ENCODE measurements at regions not wholly inside any gene's neighbourhood (a gene's known extent, or its start where the extent isn't known, plus 50 kb on each side); places are given as distances from the start of the nearest gene placed in this dataset.

- no peaks in the 10 kb centered on the region for H3K4me1 ChIP-seq
- H3K27ac ChIP-seq, result no peak overlapping the region
- no peaks in the 10 kb centered on the region for H3K36me3 ChIP-seq
- no peaks in the 10 kb centered on the region for H3K27me3 ChIP-seq
- TF ChIP-seq CTCF (IDR thresholded peaks at IDR 0.05) (no peak), POLR2AphosphoS5 (IDR thresholded peaks at IDR 0.05) (no peak), EP300 (IDR thresholded peaks at IDR 0.05) (no peak), POLR2A (IDR thresholded peaks at IDR 0.05) (no peak)
- 89% methylated on average over 8 of the region's 8 CpGs for WGBS
- DNase-seq (ENCODE audit: low spot score in 2 of 2), result no peak
- no peak overlapping the region for H3K4me3 ChIP-seq
- no peaks in the 10 kb centered on the region for H3K9me3 ChIP-seq
Observed at GRCh38 chr15:31171731-31172130, 70.2 kb upstream of the TRPM1 start.

GRCh38 chr15:31172606-31173005 is 71.1 kb upstream of the TRPM1 start:
- Histone ChIP-seq H3K27ac (no peak overlapping the region), H3K4me1 (no peaks in the 10 kb centered on the region), H3K4me3 (no peak overlapping the region), H3K9me3 (no peaks in the 10 kb centered on the region), H3K27me3 (no peaks in the 10 kb centered on the region), H3K36me3 (no peaks in the 10 kb centered on the region)
- 97% methylated on average over 5 of the region's 6 CpGs for WGBS
- DNase-seq (ENCODE audit: low spot score in 2 of 2), result no peak
- TF ChIP-seq POLR2AphosphoS5 (IDR thresholded peaks at IDR 0.05) (no peak), POLR2A (IDR thresholded peaks at IDR 0.05) (no peak), EP300 (IDR thresholded peaks at IDR 0.05) (no peak), CTCF (IDR thresholded peaks at IDR 0.05) (no peak)

- Histone ChIP-seq H3K4me1 (no peaks in the 10 kb centered on the region), H3K27ac (no peak overlapping the region), H3K9me3 (no peaks in the 10 kb centered on the region), H3K4me3 (no peak overlapping the region), H3K27me3 (no peaks in the 10 kb centered on the region), H3K36me3 (no peaks in the 10 kb centered on the region)
- 91% methylated on average over 2 of the region's 2 CpGs for WGBS
- TF ChIP-seq POLR2AphosphoS5 (IDR thresholded peaks at IDR 0.05) (no peak), CTCF (IDR thresholded peaks at IDR 0.05) (no peak), EP300 (IDR thresholded peaks at IDR 0.05) (no peak), POLR2A (IDR thresholded peaks at IDR 0.05) (no peak)
- no peak for DNase-seq (ENCODE audit: low spot score in 2 of 2)
Observed at GRCh38 chr15:31173790-31174450, 72.4 kb upstream of the TRPM1 start.

GRCh38 chr15:31175484-31175883 is 74.0 kb upstream of the TRPM1 start:
- WGBS, result 91% methylated on average over 9 of the region's 9 CpGs
- no peaks in the 10 kb centered on the region for H3K4me1 ChIP-seq
- no peaks in the 10 kb centered on the region for H3K27me3 ChIP-seq
- H3K9me3 ChIP-seq, result peaks cover 1% of the 10 kb centered on the region
- H3K36me3 ChIP-seq, result no peaks in the 10 kb centered on the region
- no peak overlapping the region for H3K4me3 ChIP-seq
- TF ChIP-seq EP300 (IDR thresholded peaks at IDR 0.05) (no peak), CTCF (IDR thresholded peaks at IDR 0.05) (no peak), POLR2A (IDR thresholded peaks at IDR 0.05) (no peak), POLR2AphosphoS5 (IDR thresholded peaks at IDR 0.05) (no peak)
- no peak overlapping the region for H3K27ac ChIP-seq
- DNase-seq (ENCODE audit: low spot score in 2 of 2), result no peak

- Histone ChIP-seq H3K9me3 (peaks cover 6% of the 10 kb centered on the region), H3K27ac (no peak overlapping the region), H3K27me3 (no peaks in the 10 kb centered on the region), H3K36me3 (no peaks in the 10 kb centered on the region), H3K4me1 (no peaks in the 10 kb centered on the region), H3K4me3 (no peak overlapping the region)
- TF ChIP-seq POLR2AphosphoS5 (IDR thresholded peaks at IDR 0.05), result no peak
- TF ChIP-seq CTCF (IDR thresholded peaks at IDR 0.05), result no peak
- 36% methylated on average over 4 of the region's 5 CpGs for WGBS
- no peak for DNase-seq (ENCODE audit: low spot score in 2 of 2)
Observed at GRCh38 chr15:31177951-31178350, 76.4 kb upstream of the TRPM1 start.

Measured in suprapubic skin (tissue), 4 donors.